HepG2 (cell line): ENCODE measurements at regions not wholly inside any gene's neighbourhood (a gene's known extent, or its start where the extent isn't known, plus 50 kb on each side); places are given as distances from the start of the nearest gene placed in this dataset.

Experiments used
- DPF2 ChIP-seq: sonication (generic); formaldehyde crosslinking; IDR thresholded peaks from 2 replicates; pipeline ENCODE4 v1.4.0; 2020; ENCODE audit warnings: mild to moderate bottlenecking, low read depth, missing genetic modification reagents, borderline replicate concordance
- FOSL1 ChIP-seq: sonication (generic); formaldehyde crosslinking; IDR thresholded peaks from 2 replicates; pipeline ENCODE4 v1.9.0; 2021; ENCODE audit warnings: missing genetic modification reagents, borderline replicate concordance
- FOXC1 ChIP-seq: sonication (generic); formaldehyde crosslinking; IDR thresholded peaks from 2 replicates; pipeline ENCODE4 v1.8.0; 2022; ENCODE audit warnings: mild to moderate bottlenecking, missing genetic modification reagents, borderline replicate concordance
- FOXK2 ChIP-seq: fragments of 450-650 bp; IDR thresholded peaks from 2 replicates; pipeline ENCODE4 v1.6.1; 2016
- GLI4 ChIP-seq: sonication (generic); formaldehyde crosslinking; IDR thresholded peaks from 2 replicates; pipeline ENCODE4 v1.5.1; 2020; ENCODE audit warnings: missing genetic modification reagents, mild to moderate bottlenecking, moderate library complexity, borderline replicate concordance
- NCOA1 ChIP-seq: sonication (generic); formaldehyde crosslinking; IDR thresholded peaks from 2 replicates; pipeline ENCODE4 v1.9.0; 2021; ENCODE audit warnings: missing genetic modification reagents
- SP140L ChIP-seq: sonication (generic); formaldehyde crosslinking; IDR thresholded peaks from 2 replicates; pipeline ENCODE4 v1.4.0; 2020; ENCODE audit warnings: missing genetic modification reagents, borderline replicate concordance
- TBX3 ChIP-seq: fragments of 450-650 bp; IDR thresholded peaks from 2 replicates; pipeline ENCODE4 v1.6.1; 2017; ENCODE audit warnings: antibody characterized with exemption, mild to moderate bottlenecking, inconsistent platforms, borderline replicate concordance
- TOE1 ChIP-seq: sonication (generic); formaldehyde crosslinking; IDR thresholded peaks from 2 replicates; pipeline ENCODE4 v1.4.0; 2020; ENCODE audit warnings: mild to moderate bottlenecking, missing genetic modification reagents
- ZFAT ChIP-seq: sonication (generic); formaldehyde crosslinking; conservative IDR thresholded peaks from 2 replicates; pipeline ENCODE4 v1.8.1; 2023; ENCODE audit warnings: missing genetic modification reagents, inconsistent platforms
- ZNF614 ChIP-seq: IDR thresholded peaks from 2 replicates; pipeline ENCODE4 v1.6.1; 2018; ENCODE audit warnings: missing biosample characterization, missing genetic modification reagents, inconsistent platforms, borderline replicate concordance
- ZNF7 ChIP-seq: IDR thresholded peaks from 2 replicates; pipeline ENCODE4 v1.6.1; 2016; ENCODE audit warnings: missing biosample characterization, missing genetic modification reagents
- TF ChIP-seq, protein P1 (sequence below): IDR thresholded peaks from 2 replicates; pipeline ENCODE4 v1.6.1; 2018; ENCODE audit warnings: missing genetic modification reagents, mild to moderate bottlenecking, missing compliant biosample characterization
- TF ChIP-seq, protein P2 (sequence below): sonication (generic); formaldehyde crosslinking; IDR thresholded peaks from 2 replicates; pipeline ENCODE4 v1.5.0; 2020; ENCODE audit warnings: missing genetic modification reagents
- TF ChIP-seq, protein P3 (sequence below): sonication (generic); formaldehyde crosslinking; IDR thresholded peaks from 2 replicates; pipeline ENCODE4 v1.5.0; 2020; ENCODE audit warnings: mild to moderate bottlenecking, missing genetic modification reagents, borderline replicate concordance
- TF ChIP-seq, protein P4 (sequence below), 2 experiments: sonication (generic) in 1 of 2; formaldehyde crosslinking in 1 of 2; IDR thresholded peaks; 2 replicates each; pipeline versions ENCODE4 v1.4.0 to v1.6.1; 2018 to 2020; ENCODE audit warnings: missing genetic modification reagents in 2 of 2, borderline replicate concordance in 1 of 2, low read depth in 1 of 2, mild to moderate bottlenecking in 1 of 2, missing biosample characterization in 1 of 2
- TF ChIP-seq, protein P5 (sequence below): sonication (generic); formaldehyde crosslinking; IDR thresholded peaks from 2 replicates; pipeline ENCODE4 v1.4.0; 2020; ENCODE audit warnings: missing genetic modification reagents

DNA sequence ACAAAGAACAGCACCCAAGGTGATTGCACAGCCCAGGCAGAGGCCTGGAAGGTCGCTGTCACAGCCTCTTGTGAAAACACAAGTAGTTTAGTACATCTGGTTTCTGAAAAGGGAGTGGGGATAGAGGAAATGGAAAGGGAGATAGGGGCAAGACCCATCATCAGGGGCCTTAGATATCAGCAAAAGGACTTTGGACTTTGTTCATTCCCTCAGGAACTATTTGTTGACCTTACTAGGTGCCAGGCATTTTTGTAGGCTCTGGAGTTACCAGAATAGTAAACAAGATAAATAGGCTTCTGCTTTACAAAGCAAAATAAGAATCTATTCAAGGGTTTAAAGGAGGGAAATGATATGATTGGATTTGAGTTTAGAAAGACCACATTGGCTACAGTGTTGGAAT, 199.4 kb upstream of the CDKN3 start (continued):
- TF ChIP-seq TBX3, result no peak
- TF ChIP-seq ZNF614 (CRISPR knock-in tag), result no peak
- TF ChIP-seq ZFAT (CRISPR knock-in tag), result no peak
- peak; percentile 49; the same call in 1 of the 2 replicates for TF ChIP-seq DPF2 (CRISPR knock-in tag)
- TF ChIP-seq, protein P1, sequence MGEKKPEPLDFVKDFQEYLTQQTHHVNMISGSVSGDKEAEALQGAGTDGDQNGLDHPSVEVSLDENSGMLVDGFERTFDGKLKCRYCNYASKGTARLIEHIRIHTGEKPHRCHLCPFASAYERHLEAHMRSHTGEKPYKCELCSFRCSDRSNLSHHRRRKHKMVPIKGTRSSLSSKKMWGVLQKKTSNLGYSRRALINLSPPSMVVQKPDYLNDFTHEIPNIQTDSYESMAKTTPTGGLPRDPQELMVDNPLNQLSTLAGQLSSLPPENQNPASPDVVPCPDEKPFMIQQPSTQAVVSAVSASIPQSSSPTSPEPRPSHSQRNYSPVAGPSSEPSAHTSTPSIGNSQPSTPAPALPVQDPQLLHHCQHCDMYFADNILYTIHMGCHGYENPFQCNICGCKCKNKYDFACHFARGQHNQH, result peak; percentile 23; the same call in 1 of the 2 replicates
- TF ChIP-seq GLI4, result no peak
- TF ChIP-seq, protein P2, sequence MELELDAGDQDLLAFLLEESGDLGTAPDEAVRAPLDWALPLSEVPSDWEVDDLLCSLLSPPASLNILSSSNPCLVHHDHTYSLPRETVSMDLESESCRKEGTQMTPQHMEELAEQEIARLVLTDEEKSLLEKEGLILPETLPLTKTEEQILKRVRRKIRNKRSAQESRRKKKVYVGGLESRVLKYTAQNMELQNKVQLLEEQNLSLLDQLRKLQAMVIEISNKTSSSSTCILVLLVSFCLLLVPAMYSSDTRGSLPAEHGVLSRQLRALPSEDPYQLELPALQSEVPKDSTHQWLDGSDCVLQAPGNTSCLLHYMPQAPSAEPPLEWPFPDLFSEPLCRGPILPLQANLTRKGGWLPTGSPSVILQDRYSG, result no peak
- no peak for TF ChIP-seq NCOA1 (CRISPR knock-in tag)
- TF ChIP-seq FOXC1 (CRISPR knock-in tag), result no peak
- TF ChIP-seq TOE1 (CRISPR knock-in tag), result no peak
- no peak for TF ChIP-seq FOSL1
- 0 out of 2 replicates have a peak, but pooled peaks have one; percentile 17 for TF ChIP-seq FOXK2
- TF ChIP-seq, protein P3, sequence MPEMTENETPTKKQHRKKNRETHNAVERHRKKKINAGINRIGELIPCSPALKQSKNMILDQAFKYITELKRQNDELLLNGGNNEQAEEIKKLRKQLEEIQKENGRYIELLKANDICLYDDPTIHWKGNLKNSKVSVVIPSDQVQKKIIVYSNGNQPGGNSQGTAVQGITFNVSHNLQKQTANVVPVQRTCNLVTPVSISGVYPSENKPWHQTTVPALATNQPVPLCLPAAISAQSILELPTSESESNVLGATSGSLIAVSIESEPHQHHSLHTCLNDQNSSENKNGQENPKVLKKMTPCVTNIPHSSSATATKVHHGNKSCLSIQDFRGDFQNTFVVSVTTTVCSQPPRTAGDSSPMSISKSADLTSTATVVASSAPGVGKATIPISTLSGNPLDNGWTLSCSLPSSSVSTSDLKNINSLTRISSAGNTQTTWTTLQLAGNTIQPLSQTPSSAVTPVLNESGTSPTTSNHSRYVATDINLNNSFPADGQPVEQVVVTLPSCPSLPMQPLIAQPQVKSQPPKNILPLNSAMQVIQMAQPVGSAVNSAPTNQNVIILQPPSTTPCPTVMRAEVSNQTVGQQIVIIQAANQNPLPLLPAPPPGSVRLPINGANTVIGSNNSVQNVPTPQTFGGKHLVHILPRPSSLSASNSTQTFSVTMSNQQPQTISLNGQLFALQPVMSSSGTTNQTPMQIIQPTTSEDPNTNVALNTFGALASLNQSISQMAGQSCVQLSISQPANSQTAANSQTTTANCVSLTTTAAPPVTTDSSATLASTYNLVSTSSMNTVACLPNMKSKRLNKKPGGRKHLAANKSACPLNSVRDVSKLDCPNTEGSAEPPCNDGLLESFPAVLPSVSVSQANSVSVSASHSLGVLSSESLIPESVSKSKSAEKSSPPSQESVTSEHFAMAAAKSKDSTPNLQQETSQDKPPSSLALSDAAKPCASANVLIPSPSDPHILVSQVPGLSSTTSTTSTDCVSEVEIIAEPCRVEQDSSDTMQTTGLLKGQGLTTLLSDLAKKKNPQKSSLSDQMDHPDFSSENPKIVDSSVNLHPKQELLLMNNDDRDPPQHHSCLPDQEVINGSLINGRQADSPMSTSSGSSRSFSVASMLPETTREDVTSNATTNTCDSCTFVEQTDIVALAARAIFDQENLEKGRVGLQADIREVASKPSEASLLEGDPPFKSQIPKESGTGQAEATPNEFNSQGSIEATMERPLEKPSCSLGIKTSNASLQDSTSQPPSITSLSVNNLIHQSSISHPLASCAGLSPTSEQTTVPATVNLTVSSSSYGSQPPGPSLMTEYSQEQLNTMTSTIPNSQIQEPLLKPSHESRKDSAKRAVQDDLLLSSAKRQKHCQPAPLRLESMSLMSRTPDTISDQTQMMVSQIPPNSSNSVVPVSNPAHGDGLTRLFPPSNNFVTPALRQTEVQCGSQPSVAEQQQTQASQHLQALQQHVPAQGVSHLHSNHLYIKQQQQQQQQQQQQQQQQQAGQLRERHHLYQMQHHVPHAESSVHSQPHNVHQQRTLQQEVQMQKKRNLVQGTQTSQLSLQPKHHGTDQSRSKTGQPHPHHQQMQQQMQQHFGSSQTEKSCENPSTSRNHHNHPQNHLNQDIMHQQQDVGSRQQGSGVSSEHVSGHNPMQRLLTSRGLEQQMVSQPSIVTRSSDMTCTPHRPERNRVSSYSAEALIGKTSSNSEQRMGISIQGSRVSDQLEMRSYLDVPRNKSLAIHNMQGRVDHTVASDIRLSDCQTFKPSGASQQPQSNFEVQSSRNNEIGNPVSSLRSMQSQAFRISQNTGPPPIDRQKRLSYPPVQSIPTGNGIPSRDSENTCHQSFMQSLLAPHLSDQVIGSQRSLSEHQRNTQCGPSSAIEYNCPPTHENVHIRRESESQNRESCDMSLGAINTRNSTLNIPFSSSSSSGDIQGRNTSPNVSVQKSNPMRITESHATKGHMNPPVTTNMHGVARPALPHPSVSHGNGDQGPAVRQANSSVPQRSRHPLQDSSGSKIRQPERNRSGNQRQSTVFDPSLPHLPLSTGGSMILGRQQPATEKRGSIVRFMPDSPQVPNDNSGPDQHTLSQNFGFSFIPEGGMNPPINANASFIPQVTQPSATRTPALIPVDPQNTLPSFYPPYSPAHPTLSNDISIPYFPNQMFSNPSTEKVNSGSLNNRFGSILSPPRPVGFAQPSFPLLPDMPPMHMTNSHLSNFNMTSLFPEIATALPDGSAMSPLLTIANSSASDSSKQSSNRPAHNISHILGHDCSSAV (CRISPR knock-in tag), result no peak
- TF ChIP-seq, protein P4, sequence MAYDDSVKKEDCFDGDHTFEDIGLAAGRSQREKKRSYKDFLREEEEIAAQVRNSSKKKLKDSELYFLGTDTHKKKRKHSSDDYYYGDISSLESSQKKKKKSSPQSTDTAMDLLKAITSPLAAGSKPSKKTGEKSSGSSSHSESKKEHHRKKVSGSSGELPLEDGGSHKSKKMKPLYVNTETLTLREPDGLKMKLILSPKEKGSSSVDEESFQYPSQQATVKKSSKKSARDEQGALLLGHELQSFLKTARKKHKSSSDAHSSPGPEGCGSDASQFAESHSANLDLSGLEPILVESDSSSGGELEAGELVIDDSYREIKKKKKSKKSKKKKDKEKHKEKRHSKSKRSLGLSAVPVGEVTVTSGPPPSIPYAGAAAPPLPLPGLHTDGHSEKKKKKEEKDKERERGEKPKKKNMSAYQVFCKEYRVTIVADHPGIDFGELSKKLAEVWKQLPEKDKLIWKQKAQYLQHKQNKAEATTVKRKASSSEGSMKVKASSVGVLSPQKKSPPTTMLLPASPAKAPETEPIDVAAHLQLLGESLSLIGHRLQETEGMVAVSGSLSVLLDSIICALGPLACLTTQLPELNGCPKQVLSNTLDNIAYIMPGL (CRISPR knock-in tag; IDR thresholded peaks at IDR 0.05; ENCODE audit: borderline replicate concordance in 1 of 2, low read depth in 1 of 2), result no peak
- no peak for TF ChIP-seq SP140L (CRISPR knock-in tag)
- TF ChIP-seq, protein P5, sequence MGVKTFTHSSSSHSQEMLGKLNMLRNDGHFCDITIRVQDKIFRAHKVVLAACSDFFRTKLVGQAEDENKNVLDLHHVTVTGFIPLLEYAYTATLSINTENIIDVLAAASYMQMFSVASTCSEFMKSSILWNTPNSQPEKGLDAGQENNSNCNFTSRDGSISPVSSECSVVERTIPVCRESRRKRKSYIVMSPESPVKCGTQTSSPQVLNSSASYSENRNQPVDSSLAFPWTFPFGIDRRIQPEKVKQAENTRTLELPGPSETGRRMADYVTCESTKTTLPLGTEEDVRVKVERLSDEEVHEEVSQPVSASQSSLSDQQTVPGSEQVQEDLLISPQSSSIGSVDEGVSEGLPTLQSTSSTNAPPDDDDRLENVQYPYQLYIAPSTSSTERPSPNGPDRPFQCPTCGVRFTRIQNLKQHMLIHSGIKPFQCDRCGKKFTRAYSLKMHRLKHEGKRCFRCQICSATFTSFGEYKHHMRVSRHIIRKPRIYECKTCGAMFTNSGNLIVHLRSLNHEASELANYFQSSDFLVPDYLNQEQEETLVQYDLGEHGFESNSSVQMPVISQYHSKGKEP (CRISPR knock-in tag), result no peak
- TF ChIP-seq ZNF7 (CRISPR knock-in tag), result no peak
